Small intestine (tissue), 7 donors: ENCODE measurements at regions not wholly inside any gene's neighbourhood (a gene's known extent, or its start where the extent isn't known, plus 50 kb on each side); places are given as distances from the start of the nearest gene placed in this dataset.

Experiments used
- DNase-seq, 2 donors: peaks; one replicate each; pipeline versions ENCODE4 v3.0.0 to v3.0.0-alpha.2; 2013
- FAIRE-seq: peaks from 2 replicates; lab custom pipeline; 2012; peaks lifted over from hg19 to GRCh38; lab: Jason Lieb, UNC
- H3K27ac ChIP-seq, 3 donors: one replicate each; pipeline ENCODE4 v1.5.1; 2013; ENCODE audit warnings: low read length in 2 of 3, mild to moderate bottlenecking in 2 of 3, control low read depth in 1 of 3, inconsistent platforms in 1 of 3, low read depth in 1 of 3, moderate library complexity in 1 of 3
- H3K27me3 ChIP-seq, 3 donors: one replicate each; pipeline ENCODE4 v1.6.1; 2013; ENCODE audit warnings: low read length in 3 of 3, inconsistent platforms in 1 of 3; ENCODE audit not compliant: control insufficient read depth in 3 of 3, insufficient read depth in 3 of 3
- H3K36me3 ChIP-seq, 3 donors: one replicate each; pipeline ENCODE4 v1.6.1; 2013; ENCODE audit warnings: low read length in 3 of 3, inconsistent platforms in 1 of 3, low read depth in 1 of 3, mild to moderate bottlenecking in 1 of 3, moderate library complexity in 1 of 3; ENCODE audit not compliant: control insufficient read depth in 3 of 3, insufficient read depth in 2 of 3
- H3K4me1 ChIP-seq, 3 donors: one replicate each; pipeline ENCODE4 v1.6.1; 2013; ENCODE audit warnings: low read length in 2 of 3, inconsistent platforms in 1 of 3, low read depth in 1 of 3, mild to moderate bottlenecking in 1 of 3, moderate library complexity in 1 of 3; ENCODE audit not compliant: control insufficient read depth in 3 of 3, insufficient read depth in 2 of 3
- H3K4me3 ChIP-seq, 3 donors: one replicate each; pipeline ENCODE4 v1.5.1; 2013; ENCODE audit warnings: low read length in 3 of 3, control low read depth in 1 of 3, inconsistent platforms in 1 of 3, low read depth in 1 of 3, mild to moderate bottlenecking in 1 of 3, moderate library complexity in 1 of 3
- H3K9me3 ChIP-seq, 2 donors: one replicate each; pipeline ENCODE4 v1.6.1; 2013; ENCODE audit warnings: low read depth in 1 of 2, low read length in 1 of 2; ENCODE audit not compliant: control insufficient read depth in 2 of 2, insufficient read depth in 1 of 2
- WGBS, 3 donors: extraction: QIAGEN DNeasy Blood & Tissue Kit; methylation state at CpG; one replicate each; pipeline ENCODE4 v1.1.7; 2013; 5-methylcytosine and 5-hydroxymethylcytosine counted together
- donor health status: healthy with polysubstance abuse.
- donor health status: control.
- donor health status: control.
- donor health status: Bipolar disorder and iron deficiency.
- donor health status: healthy.

GRCh38 chr20:39576771-39577170 lies 614.6 kb downstream of the DHX35 start:
- DNase-seq (no peak), FAIRE-seq (no peak)
- Histone ChIP-seq H3K9me3 (no peaks in the 10 kb centered on the region), H3K36me3 (no peaks in the 10 kb centered on the region), H3K4me3 (no peak overlapping the region), H3K27ac (no peak overlapping the region), H3K27me3 (no peaks in the 10 kb centered on the region), H3K4me1 (no peaks in the 10 kb centered on the region)
- WGBS, 3 donors: 82 to 94% (median 94%) methylated on average over 5 of the region's 5 CpGs

GRCh38 chr20:39574061-39574460 lies 611.9 kb downstream of the DHX35 start:
- FAIRE-seq (no peak), DNase-seq (no peak)
- whole genome bisulfite sequencing, 3 donors: 63 to 91% (median 71%) methylated on average over 2 of the region's 2 CpGs
- no peak overlapping the region for H3K4me3 ChIP-seq
- H3K4me1 ChIP-seq: no peaks in the 10 kb centered on the region
- H3K27me3 ChIP-seq: no peaks in the 10 kb centered on the region
- H3K9me3 ChIP-seq: no peaks in the 10 kb centered on the region
- no peaks in the 10 kb centered on the region for H3K36me3 ChIP-seq
- no peak overlapping the region for H3K27ac ChIP-seq

GRCh38 chr20:39571171-39571570 lies 609.0 kb downstream of the DHX35 start:
- H3K27ac ChIP-seq: no peak overlapping the region
- 71 to 75% (median 73%) methylated on average over 5 of the region's 5 CpGs for WGBS, 3 donors
- no peaks in the 10 kb centered on the region for H3K36me3 ChIP-seq
- H3K4me1 ChIP-seq: no peaks in the 10 kb centered on the region
- FAIRE-seq (no peak), DNase-seq (no peak)
- no peak overlapping the region for H3K4me3 ChIP-seq
- no peaks in the 10 kb centered on the region for H3K9me3 ChIP-seq
- no peaks in the 10 kb centered on the region for H3K27me3 ChIP-seq

GRCh38 chr20:39568109-39568508 lies 606.0 kb downstream of the DHX35 start:
- no peaks in the 10 kb centered on the region for H3K27me3 ChIP-seq
- no peak overlapping the region for H3K4me3 ChIP-seq
- FAIRE-seq (no peak), DNase-seq (no peak)
- H3K4me1 ChIP-seq: no peaks in the 10 kb centered on the region
- H3K27ac ChIP-seq: no peak overlapping the region
- WGBS, 3 donors: 73 to 97% (median 77%) methylated on average over 1 of the region's 1 CpG
- H3K36me3 ChIP-seq: no peaks in the 10 kb centered on the region
- no peaks in the 10 kb centered on the region for H3K9me3 ChIP-seq

GRCh38 chr20:39563349-39563748 lies 601.2 kb downstream of the DHX35 start:
- whole genome bisulfite sequencing, 3 donors: 65 to 84% (median 80%) methylated on average over 4 of the region's 4 CpGs
- no peak for DNase-seq
- Histone ChIP-seq H3K36me3 (no peaks in the 10 kb centered on the region), H3K9me3 (no peaks in the 10 kb centered on the region), H3K4me3 (no peak overlapping the region), H3K27me3 (no peaks in the 10 kb centered on the region), H3K27ac (no peak overlapping the region), H3K4me1 (no peaks in the 10 kb centered on the region)
- no peak for FAIRE-seq

GRCh38 chr20:39554341-39554740 lies 592.2 kb downstream of the DHX35 start:
- no peak overlapping the region for H3K4me3 ChIP-seq
- no peak overlapping the region for H3K27ac ChIP-seq
- peaks cover 0 to 6% of the 10 kb centered on the region in 2 donors for H3K9me3 ChIP-seq
- DNase-seq (no peak), FAIRE-seq (no peak)
- H3K4me1 ChIP-seq: no peaks in the 10 kb centered on the region
- no peaks in the 10 kb centered on the region for H3K27me3 ChIP-seq
- no peaks in the 10 kb centered on the region for H3K36me3 ChIP-seq
- 86 to 90% (median 88%) methylated on average over 3 of the region's 3 CpGs for WGBS, 3 donors

GRCh38 chr20:39553120-39553519 lies 591.0 kb downstream of the DHX35 start:
- peaks cover 0 to 6% of the 10 kb centered on the region in 2 donors for H3K9me3 ChIP-seq
- no peak overlapping the region for H3K27ac ChIP-seq
- H3K4me1 ChIP-seq: no peaks in the 10 kb centered on the region
- no peaks in the 10 kb centered on the region for H3K36me3 ChIP-seq
- WGBS, 3 donors: 77 to 92% (median 79%) methylated on average over 2 of the region's 2 CpGs
- no peak overlapping the region for H3K4me3 ChIP-seq
- no peak for FAIRE-seq
- no peak for DNase-seq
- H3K27me3 ChIP-seq: no peaks in the 10 kb centered on the region

- Histone ChIP-seq H3K36me3 (no peaks in the 10 kb centered on the region), H3K4me3 (no peak overlapping the region), H3K4me1 (no peaks in the 10 kb centered on the region), H3K27ac (no peak overlapping the region), H3K9me3 (peaks cover 0 to 6% of the 10 kb centered on the region in 2 donors), H3K27me3 (no peaks in the 10 kb centered on the region)
- DNase-seq: no peak
- FAIRE-seq: no peak
- 84 to 94% (median 90%) methylated on average over 9 of the region's 9 CpGs for WGBS, 3 donors
Observed at GRCh38 chr20:39549733-39550132, 587.6 kb downstream of the DHX35 start.
